Activated T-cell treated with anti-CD3 and anti-CD28 coated beads, Interleukin-2, amount 50 U/mL, for 48 hours (primary cell): ENCODE measurements at regions not wholly inside any gene's neighbourhood (a gene's known extent, or its start where the extent isn't known, plus 50 kb on each side); places are given as distances from the start of the nearest gene placed in this dataset.
A peak's percentile ranks its signal among the peaks of the same experiment; 100 is the strongest.

Experiments used
- DNase-seq, 2 experiments: peaks; one replicate each; pipeline ENCODE4 v3.0.0-alpha.2; 2020

DNA sequence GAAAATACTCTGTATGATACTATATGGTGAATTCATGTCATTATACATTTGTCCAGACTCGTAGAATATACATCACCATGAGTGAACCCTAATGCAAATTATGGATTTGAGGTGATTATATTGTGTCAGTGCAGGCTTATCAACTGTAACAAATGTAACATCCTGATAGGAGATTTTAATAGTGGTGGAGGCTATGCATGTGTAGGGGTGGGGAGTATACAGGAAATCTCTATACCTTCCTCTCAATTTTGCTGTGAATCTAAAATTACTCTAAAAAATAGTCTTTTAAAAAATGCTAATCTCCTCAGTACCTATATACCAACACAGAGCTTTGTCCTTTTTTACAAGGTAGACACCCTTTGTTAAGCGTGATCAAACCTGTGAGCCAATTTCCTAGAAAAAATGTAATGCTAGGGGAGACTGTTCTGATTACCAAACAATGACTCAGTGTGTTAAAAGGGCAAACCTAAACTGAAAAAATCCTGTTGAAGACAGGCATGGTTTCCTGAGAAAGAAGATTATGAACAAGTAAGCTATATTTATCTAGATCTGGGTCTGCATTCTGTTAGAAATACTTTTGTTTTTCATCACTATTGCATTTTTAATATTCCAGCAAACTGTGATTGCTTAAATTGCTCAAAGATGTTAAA is 170.9 kb downstream of the DUSP6 start:
- DNase-seq = no peak

DNA sequence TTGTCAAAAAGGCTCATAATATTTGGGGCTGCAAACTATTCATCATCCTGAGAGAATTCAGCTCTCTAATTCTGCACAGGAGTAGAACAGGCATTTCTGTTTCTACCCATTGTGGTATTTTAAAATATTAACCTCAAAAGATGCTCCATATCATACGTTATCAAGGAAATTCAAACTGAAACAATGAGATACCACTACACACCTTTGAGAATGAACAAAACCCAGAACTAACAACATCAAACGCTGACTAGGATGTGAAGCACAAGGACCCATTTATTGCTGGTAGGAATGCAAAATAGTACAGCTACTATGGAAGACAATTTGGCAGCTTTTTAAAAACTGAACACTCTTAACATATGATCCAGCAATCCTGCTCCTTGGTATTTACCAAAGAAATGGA is 171.8 kb downstream of the DUSP6 start:
- DNase-seq = no peak

DNA sequence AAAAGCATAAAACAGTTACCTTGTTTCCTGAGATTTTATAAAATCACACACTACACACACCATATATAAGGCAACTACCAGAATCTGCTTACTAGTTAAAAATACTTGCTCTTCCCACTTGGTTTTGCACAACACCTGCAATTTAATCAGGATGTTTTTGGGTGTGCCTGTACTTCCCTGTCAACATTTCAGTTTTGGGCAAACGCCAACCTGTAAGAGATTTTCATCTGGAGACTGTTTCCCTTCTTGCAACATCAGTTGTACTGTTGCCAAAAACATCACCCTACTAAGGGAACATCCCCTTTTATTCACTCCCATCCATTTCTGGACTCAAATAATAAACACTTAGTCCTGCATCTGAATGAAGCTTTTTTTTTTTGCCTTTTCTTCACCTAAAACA is 172.3 kb downstream of the DUSP6 start:
- DNase-seq = no peak

DNA sequence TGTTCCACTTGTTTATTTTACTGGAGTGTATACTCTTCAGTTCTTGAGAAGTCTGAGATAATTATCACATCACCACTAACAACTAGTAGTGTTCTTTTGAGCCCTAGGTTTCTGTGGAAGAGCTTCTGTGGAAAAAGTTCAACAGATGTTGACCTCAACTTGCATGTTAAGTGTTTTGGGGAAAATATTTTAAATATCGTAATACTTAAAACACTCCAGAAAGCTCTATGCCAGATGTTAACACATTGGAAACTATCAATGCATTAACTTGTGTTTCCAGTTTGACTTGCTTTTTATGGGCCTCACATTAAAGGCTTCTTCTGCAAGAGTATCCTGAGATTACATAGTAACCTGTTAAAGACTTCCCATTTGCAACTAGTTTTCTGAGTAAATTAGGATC is 173.1 kb downstream of the DUSP6 start:
- DNase-seq = no peak

DNA sequence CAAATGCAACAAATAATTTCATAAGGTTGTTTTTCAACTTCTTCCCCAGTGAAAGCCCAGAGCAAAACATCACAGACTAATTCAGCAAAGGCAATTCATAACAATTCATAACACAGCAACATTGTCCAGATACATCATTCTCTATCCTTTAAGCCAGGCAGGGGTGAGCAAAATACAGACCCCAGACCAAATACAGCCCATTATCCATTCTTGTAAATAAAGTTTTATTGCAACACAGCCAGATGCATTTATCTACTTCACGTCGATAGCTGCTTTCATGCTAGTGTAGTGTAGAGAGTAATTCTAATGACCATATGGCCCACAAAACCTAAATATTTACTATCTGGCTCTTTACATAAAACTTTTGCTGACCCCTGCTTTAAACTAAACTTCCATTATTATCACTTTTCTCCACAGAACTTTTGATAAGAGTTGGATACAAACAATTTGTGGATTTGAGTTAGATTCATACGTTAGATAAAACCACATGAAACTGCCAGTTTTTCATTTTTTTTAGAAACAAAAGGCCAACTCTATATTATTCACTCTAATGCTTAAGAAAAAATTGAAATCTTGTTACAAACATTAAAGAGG is 174.4 kb downstream of the DUSP6 start:
- no peak for DNase-seq

DNA sequence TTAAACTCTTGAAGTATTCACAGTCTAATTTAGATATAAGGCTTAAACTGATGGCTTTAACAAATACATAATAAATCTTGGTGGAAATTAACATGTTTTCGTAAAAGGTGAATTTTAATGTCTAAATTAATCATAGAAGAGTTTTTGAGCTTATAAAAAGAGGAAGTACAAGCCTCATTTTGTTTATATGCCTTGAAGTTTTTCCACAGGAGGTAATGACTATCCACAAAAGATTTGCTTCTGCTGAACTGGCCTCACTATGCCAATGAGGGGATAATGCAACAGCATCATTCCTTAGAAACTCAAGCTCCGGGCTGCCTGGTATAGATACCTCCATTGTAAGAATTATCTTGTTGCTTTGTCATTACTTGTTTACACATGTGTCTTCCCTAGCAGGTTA is 175.6 kb downstream of the DUSP6 start:
- DNase-seq = no peak

DNA sequence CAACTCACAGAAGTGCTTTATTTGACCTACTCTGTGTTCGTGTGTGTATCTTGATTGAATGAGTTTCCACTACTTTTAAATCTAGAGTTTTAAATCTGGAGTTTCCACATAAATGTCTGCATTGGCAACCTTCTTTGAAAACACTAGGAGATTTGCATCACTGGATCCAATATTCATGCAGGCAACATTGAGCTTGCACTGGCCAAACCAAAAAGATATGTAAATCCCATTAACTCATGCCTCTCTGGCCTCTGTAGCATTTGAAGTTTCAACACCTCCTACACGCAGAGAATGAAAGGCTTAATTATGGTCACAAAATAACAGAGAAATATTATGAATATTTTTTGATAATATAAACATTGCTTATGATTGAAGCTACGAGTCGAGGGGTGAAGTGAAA is 178.6 kb downstream of the DUSP6 start:
- DNase-seq = no peak

DNA sequence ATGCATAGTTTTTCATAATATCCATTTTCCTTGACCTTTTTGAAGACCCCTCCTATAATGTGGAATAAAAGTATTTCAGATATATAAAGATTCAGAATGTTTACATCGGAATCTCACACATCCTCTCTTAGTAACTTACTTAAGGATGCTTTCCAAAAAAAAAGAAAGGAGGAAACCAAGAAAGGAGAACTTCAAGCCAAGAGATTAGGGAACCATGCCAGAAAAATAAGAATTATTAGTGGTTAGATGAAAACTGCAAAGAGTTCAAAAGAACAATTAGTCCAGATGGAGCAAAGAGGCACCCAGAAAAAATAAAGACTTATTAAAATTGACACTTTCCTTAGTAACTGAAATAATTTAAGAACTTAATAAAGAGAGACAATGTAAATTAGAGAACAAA is 179.2 kb downstream of the DUSP6 start:
- no peak for DNase-seq

DNA sequence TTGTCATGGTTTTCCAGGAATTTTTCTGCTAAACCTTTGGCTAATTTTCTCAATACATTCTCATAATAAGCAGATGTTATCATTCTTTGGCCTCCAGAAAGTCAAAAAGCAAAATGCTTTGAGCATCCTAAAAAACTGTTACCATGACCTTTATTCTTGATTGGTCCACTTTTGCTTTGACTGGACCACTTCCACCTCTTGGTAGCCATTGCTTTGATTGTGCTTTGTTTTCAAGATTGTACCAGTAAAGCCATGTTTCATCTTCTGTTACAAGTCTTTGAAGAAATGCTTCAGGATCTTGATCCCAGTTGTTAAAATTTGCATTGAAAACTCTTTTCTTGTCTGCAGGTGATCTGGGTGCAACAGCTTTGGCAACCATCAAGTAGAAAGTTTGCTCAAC is 180.1 kb downstream of the DUSP6 start:
- DNase-seq = no peak

DNA sequence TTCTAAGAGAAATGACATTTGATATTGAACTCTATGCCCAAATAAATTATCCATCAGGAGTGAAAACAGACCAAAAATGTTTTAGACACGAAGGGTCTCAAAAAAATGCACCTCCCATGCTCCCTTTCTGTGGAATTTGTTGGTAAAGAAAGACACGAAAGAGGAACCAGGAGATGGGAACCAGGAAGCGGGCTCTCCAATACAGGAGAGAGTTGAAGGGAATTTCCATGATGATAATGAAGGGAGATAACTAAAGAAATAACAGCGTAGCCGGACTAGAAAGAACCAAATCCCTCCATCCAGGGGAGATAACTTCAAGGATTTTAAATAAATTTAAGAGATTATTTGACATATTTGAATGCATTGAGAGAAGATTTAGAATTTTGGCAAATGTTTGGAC is 183.0 kb downstream of the DUSP6 start:
- no peak for DNase-seq

DNA sequence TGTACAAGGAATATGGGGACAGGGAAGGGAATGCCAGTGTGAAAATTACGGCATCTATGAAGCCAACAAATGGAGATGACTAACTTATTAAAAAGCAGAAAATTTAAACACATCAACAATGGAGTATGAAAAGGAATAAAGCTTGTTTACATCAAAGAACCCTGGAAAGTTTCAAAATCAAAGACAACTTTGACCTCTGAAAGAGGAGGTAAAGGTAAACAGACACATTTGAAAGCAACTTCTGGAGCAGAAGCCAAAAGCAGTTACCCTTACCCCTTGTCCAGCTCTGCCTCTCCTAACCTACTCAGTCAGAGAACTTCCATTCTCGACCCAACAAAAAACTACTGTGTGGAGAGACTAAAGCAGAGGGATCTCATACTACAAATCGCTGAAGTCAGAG is 184.3 kb downstream of the DUSP6 start:
- DNase-seq = no peak

DNA sequence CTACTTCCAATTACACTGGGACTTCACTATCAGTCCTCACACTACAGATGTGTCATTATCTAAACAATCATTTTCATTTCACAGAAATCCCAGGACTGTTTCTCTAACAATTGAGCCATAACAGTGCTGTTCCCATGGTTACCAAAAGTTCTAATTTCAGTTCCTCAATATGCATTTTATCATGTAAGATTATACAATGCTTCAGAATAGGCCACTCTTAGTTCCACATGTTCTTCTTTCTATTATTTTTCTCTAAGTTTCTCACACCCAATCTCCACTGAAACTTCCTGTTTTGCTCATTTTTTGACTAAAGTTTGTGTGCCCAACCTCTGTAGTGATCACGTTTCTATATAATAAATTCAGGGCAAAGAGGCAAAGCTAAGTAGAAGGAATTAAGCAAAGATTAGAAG is 185.8 kb downstream of the DUSP6 start:
- DNase-seq = no peak

DNA sequence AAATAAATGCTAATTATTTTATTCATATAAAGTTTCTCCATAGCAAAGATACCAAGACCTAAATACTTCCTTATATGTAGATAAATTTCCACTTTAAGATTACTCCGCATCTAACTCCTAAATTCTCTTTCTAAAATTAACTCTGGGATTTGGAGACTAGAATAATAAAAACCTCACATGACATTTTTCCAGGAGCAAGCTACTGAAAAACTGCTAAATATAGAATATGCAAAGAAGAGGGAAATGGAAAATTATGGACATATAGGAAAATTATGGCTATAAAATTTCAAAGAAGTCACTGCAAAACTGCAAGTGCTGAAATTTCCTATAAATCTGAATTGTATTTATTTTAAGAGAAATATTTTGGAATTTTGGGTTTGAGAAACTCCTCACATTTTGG is 186.2 kb downstream of the DUSP6 start:
- DNase-seq = no peak

DNA sequence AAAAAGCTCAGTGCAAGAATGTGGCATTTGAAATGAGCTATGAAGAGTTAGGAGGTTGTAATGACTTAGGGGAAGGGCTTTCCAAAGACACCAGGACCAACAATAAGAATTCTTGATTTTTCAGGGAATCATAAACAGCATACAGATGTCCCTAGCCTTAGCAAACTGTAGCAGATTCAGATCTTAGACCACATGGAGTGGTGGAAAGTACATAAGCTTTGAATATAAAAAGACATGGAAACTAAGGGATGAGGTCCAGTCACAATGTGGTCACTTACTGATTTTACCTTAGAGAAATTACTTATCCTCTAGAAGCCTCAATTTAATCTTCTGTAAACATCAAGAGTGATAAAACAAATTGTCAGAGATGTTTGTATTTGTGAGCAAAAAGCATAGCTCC is 186.6 kb downstream of the DUSP6 start:
- DNase-seq = no peak

DNA sequence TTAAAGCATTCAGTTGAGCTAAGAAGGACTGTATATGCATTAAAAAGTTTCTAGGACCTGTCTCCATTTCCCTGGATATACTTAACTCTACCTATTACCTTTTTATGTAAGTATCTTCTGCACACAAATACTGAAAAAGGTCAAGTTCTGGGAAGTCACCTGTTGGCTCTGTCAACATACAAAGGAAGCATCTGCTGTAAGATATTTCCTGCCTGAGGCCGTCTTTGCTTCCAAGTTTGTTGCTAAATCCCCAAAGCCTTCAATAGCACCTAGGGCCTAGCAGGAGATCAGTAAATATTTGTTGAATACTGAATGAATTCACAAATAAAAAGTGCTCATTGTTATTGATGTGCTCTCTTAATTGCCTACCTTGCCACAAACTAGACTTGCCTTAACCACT is 188.4 kb downstream of the DUSP6 start:
- no peak for DNase-seq

DNA sequence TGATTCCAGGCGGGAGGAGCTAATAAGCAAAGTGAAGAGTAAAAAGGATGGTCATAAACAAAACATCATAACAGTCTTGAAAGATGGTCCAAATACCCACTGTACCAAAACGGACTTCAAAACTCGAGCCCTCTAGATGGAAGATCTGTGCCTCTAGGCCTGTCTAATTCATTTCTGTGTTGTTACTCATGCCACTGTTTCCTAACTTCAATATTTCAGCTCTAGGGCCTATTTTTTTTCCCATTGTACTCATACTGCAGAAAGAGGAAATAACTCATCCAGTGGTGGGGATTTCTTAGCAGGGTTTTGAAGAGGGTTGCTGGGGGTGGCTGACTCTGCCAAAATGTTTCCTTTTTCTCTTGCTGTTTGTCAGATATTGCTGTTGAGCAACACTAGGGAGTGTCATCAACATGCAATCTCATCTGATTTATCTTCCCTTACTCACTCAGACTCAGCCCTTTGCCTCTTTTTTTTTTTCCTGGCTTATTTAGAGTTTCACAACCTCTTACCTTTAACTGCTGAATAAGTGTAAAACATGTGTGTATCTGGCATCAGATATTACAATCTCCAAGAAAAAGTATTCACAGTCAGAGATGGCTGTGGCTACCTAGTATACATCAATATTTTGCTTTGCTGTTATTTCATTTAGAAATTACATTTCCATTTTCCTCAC is 189.6 kb downstream of the DUSP6 start:
- peak; percentile 67 to 79 for DNase-seq

DNA sequence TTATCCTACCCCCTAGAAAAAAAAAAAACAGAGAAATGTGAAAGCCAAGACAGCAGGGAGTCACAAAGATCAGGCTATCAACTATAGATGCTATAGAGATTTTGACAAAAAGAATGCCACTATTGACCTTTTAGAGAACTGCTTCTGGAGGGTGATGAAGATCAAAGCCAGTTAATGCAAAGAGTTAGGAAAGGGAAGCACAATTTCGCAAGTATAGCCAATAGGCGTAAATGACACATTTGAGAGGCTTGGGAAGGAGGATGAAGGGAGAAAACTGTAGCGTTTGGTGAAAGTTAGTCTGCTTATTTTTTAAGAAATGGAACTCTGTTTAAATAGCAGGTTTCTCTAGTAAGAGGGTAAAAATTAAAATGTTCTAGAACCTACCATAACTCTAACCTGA is 190.7 kb downstream of the DUSP6 start:
- no peak for DNase-seq

DNA sequence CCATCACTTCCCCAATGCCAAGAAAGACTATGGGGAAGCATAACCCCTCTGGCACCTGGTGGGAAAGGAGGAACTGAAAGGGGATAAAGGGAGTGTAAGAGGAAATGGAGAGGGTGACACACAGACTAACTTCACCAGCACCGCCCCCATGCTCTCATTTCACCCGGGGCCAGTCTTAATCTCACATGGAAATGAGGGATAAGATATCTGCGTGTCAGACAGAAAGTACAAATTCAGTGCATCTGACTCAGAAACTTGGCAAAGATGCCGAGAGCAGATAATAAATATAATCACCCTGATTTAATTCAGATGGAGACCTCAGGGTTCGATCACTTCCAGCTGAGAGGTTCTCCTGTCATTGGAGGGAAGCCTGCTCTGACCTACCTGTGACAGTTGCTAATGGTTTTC is 191.6 kb downstream of the DUSP6 start:
- peak; percentile 74 for DNase-seq

DNA sequence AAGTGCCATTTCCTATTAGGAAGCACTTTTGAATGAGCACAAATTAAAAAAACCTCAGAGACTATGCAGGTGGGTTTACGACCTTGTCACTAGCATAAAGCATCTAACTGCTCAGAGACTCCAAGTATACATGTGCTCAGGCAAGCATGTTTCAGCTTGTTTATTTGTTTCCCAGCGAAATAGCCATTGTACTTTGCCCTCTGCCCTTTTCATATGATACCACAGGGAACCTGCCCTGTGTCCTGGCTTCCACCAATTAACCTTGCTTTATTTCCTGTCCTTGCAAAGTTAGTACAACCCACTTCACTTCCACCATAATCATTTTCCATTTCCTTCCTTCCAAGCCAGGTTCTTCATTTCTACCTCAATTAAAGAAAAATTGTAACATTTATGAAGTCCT is 194.9 kb downstream of the DUSP6 start:
- no peak for DNase-seq

DNA sequence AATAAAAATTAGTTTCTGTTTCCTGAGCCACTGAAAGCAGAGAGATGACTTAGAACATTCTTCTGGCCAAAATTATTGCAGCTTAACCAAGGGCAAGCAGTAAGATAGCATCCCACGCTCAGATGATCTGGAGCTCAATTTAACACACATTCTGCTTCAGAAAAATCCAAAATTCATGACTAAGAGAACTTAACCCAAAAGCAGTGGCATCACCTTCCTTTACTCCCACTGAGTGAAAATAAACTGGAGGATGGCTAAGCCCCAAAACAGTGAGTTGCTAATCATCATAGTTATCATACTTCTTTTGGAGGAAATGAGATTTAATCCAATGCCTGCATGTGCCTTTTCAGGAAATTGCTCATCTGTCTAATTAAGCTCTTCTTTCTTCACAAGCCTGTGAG is 195.4 kb downstream of the DUSP6 start:
- no peak for DNase-seq

DNA sequence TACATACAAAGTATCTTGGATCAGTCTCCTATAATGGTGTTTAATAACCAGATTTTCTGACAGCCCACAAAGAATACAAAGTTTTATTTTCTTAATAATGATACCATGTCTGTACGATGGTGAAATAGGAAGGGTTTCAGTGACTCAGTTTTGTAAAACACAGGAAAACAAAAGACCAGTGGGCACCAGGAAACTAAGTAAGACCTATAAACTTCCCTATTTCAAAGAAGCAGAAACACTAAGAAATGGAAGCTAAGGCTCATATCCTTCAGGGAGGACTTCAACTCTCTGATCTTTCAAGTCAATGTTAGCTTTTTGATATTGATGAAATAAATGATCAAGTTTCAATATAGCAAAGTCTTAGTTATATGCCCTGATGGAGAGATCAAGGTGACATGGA is 196.0 kb downstream of the DUSP6 start:
- DNase-seq = no peak

DNA sequence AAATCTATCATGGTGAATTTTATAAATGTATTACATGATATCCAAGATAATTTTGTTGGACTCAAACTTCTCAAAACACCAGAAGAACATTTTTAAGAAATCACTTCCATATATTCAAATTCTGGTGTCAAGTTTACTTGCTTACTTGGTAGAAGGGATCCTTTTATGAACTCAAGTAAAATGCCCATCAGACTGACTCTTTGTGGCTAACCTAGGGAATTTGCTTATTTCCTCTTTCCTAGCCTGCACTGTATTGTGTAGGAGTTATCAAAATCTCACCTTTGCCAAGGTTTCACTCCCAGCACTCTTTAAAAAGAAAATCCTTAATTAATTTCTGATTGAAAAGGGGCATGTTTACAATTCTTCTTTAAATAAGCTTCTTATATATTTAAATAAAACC is 196.5 kb downstream of the DUSP6 start:
- DNase-seq = no peak

DNA sequence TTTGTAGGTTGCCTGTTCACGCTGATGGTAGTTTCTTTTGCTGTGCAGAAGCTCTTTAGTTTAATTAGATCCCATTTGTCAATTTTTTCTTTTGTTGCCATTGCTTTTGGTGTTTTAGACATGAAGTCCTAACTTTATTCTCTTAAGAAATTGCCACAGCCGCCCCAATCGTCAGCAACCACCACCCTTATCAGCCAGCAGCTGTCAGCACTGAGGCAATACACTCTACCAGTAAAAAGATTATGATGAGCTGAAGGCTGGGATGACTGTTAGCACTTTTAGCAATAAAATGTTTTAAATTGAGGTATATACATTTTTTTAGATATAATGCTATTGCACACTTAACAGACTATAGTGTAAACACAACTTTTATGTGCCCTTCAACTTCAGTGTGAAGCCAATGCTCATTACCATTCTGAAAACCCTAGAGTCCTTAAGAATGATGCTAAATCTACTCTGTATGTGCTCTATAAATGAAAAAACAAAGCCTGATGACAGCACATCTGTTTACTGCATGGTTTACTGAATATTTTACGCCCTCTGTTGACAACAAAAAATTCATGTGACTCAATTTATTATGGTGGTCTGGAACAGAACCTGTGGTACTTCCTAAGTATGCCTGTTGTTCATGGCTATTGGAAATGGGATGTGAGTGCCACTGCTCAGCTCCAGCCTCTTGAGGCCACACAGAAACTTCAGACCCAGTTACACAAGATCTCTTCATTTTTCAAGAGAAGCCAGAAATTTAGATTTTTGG is 197.4 kb downstream of the DUSP6 start:
- no peak for DNase-seq

DNA sequence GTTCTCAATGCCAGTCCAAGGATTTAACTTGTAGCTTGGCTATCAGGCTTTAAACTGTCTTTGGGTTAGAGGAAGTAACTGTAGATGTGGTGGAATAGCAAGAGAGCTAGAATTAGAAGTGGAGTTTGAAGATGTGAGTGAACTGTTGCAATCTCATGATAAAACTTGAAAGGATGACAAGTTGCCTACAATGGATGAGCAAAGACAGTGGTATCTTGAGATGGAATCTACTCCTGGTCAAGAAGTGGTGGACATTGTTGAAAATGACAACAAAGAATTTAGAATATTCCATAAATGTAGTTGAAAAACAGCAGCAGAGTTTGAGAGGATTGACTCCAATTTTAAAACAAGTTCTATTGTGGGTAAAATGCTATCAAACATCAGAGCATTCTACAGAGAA is 199.0 kb downstream of the DUSP6 start:
- no peak for DNase-seq
